Loucy (cell line): ENCODE measurements at regions not wholly inside any gene's neighbourhood (a gene's known extent, or its start where the extent isn't known, plus 50 kb on each side); places are given as distances from the start of the nearest gene placed in this dataset.

Source experiments
- CTCF ChIP-seq: fragments of 200-600 bp; sonication (generic); conservative IDR thresholded peaks from 2 replicates; pipeline ENCODE4 v1.5.1; 2014; ENCODE audit warnings: mild to moderate bottlenecking, antibody characterized with exemption, low read length
- EZH2phosphoT487 ChIP-seq: fragments of 200-600 bp; IDR thresholded peaks from 2 replicates; pipeline ENCODE4 v1.6.1; 2018; ENCODE audit warnings: antibody characterized with exemption, mild to moderate bottlenecking, moderate library complexity, borderline replicate concordance

GRCh38 chr2:176639671-176640070, 370.4 kb downstream of the MTX2 start:
- TF ChIP-seq CTCF (no peak), EZH2phosphoT487 (no peak)
